ENCODE measurements at regions not wholly inside any gene's neighbourhood (a gene's known extent, or its start where the extent isn't known, plus 50 kb on each side); places are given as distances from the start of the nearest gene placed in this dataset.

GRCh38 chr17:15019158-15019557 is 246.0 kb downstream of the PMP22 start:
- Histone ChIP-seq H3K27ac (ENCODE audit: low read depth, low read length) (no peak overlapping the region), H3K4me1 (ENCODE audit: control insufficient read depth, insufficient read depth, low read length) (no peaks in the 10 kb centered on the region), H3K27me3 (ENCODE audit: control insufficient read depth, insufficient read depth, low read length, poor library complexity, severe bottlenecking) (no peaks in the 10 kb centered on the region), H3K9me3 (ENCODE audit: control insufficient read depth, low read length) (no peaks in the 10 kb centered on the region), H3K9ac (ENCODE audit: extremely low read depth, low read length, poor library complexity, severe bottlenecking) (no peak overlapping the region), H3K36me3 (ENCODE audit: control insufficient read depth, insufficient read depth, low read length) (no peaks in the 10 kb centered on the region), H3K4me3 (ENCODE audit: low read length) (no peak overlapping the region)
- no peak for DNase-seq
- no peaks in the 10 kb centered on the region for H3K27me3 Mint-ChIP-seq (ENCODE audit: insufficient read depth)
- no peaks in the 10 kb centered on the region for H3K9me3 Mint-ChIP-seq
- no peaks in the 10 kb centered on the region for H3K36me3 Mint-ChIP-seq (ENCODE audit: low read depth)
- H3K27ac Mint-ChIP-seq = no peak overlapping the region
- H3K4me1 Mint-ChIP-seq = no peaks in the 10 kb centered on the region
- H3K4me3 Mint-ChIP-seq = no peak overlapping the region
- WGBS, 2 experiments (ENCODE audit: insufficient coverage in 1 of 2, insufficient read length in 1 of 2) = 90 to 100% methylated on average over 3 of the region's 3 CpGs
- TF ChIP-seq CTCF (conservative IDR thresholded peaks at IDR 0.05) = no peak

- H3K27ac Mint-ChIP-seq = no peak overlapping the region
- no peaks in the 10 kb centered on the region for H3K27me3 Mint-ChIP-seq (ENCODE audit: insufficient read depth)
Measured at GRCh38 chr17:15012351-15012980, 252.7 kb downstream of the PMP22 start.

GRCh38 chr17:15009087-15009486 is 256.0 kb downstream of the PMP22 start:
- H3K9ac ChIP-seq (ENCODE audit: extremely low read depth, low read length, poor library complexity, severe bottlenecking) = no peak overlapping the region
- no peak overlapping the region for H3K4me3 ChIP-seq (ENCODE audit: low read length)
- Mint-ChIP-seq H3K27ac (no peak overlapping the region), H3K36me3 (ENCODE audit: low read depth) (no peaks in the 10 kb centered on the region), H3K9me3 (no peaks in the 10 kb centered on the region), H3K4me3 (no peak overlapping the region), H3K27me3 (ENCODE audit: insufficient read depth) (no peaks in the 10 kb centered on the region), H3K4me1 (peaks cover 16% of the 10 kb centered on the region)
- no peaks in the 10 kb centered on the region for H3K36me3 ChIP-seq (ENCODE audit: control insufficient read depth, insufficient read depth, low read length)
- TF ChIP-seq CTCF (conservative IDR thresholded peaks at IDR 0.05) = no peak
- no peak overlapping the region for H3K27ac ChIP-seq (ENCODE audit: low read depth, low read length)
- H3K9me3 ChIP-seq (ENCODE audit: control insufficient read depth, low read length) = no peaks in the 10 kb centered on the region
- no peaks in the 10 kb centered on the region for H3K4me1 ChIP-seq (ENCODE audit: control insufficient read depth, insufficient read depth, low read length)
- H3K27me3 ChIP-seq (ENCODE audit: control insufficient read depth, insufficient read depth, low read length, poor library complexity, severe bottlenecking) = no peaks in the 10 kb centered on the region
- 80 to 90% methylated on average over 5 to 6 of the region's 6 CpGs for WGBS, 2 experiments (ENCODE audit: insufficient coverage in 1 of 2, insufficient read length in 1 of 2)
- DNase-seq = no peak

More at GRCh38 chr17:15012351-15012980, 252.7 kb downstream of the PMP22 start:
- Mint-ChIP-seq H3K4me1 (peaks cover 16% of the 10 kb centered on the region), H3K36me3 (ENCODE audit: low read depth) (no peaks in the 10 kb centered on the region), H3K9me3 (no peaks in the 10 kb centered on the region), H3K4me3 (no peak overlapping the region)
- WGBS, 2 experiments (ENCODE audit: insufficient coverage in 1 of 2, insufficient read length in 1 of 2) = 84 to 86% methylated on average over 6 of the region's 6 CpGs
- DNase-seq = no peak
- no peaks in the 10 kb centered on the region for H3K27me3 ChIP-seq (ENCODE audit: control insufficient read depth, insufficient read depth, low read length, poor library complexity, severe bottlenecking)
- no peak for TF ChIP-seq CTCF (conservative IDR thresholded peaks at IDR 0.05)
- H3K9me3 ChIP-seq (ENCODE audit: control insufficient read depth, low read length) = no peaks in the 10 kb centered on the region
- H3K36me3 ChIP-seq (ENCODE audit: control insufficient read depth, insufficient read depth, low read length) = no peaks in the 10 kb centered on the region
- no peak overlapping the region for H3K27ac ChIP-seq (ENCODE audit: low read depth, low read length)
- no peak overlapping the region for H3K4me3 ChIP-seq (ENCODE audit: low read length)
- H3K4me1 ChIP-seq (ENCODE audit: control insufficient read depth, insufficient read depth, low read length) = no peaks in the 10 kb centered on the region
- H3K9ac ChIP-seq (ENCODE audit: extremely low read depth, low read length, poor library complexity, severe bottlenecking) = no peak overlapping the region
